ENCODE measurements at regions not wholly inside any gene's neighbourhood (a gene's known extent, or its start where the extent isn't known, plus 50 kb on each side); places are given as distances from the start of the nearest gene placed in this dataset.
A peak's percentile ranks its signal among the peaks of the same experiment; 100 is the strongest.

- Histone ChIP-seq H3K27me3 (ENCODE audit: insufficient read depth, low read length, poor library complexity, severe bottlenecking) (no peaks in the 10 kb centered on the region), H3K4me3 (ENCODE audit: low read length) (no peak overlapping the region), H3K36me3 (ENCODE audit: insufficient read depth, low read length) (no peaks in the 10 kb centered on the region), H3K9me3 (ENCODE audit: low read length) (no peaks in the 10 kb centered on the region), H3K4me1 (ENCODE audit: insufficient read depth, low read length) (no peaks in the 10 kb centered on the region), H3K27ac (ENCODE audit: low read depth, low read length) (no peak overlapping the region)
- H3K27me3 Mint-ChIP-seq = peaks cover 5 to 57% of the 10 kb centered on the region in 2 donors
- CTCF ChIA-PET = no interaction called here
- no peak overlapping the region for H3K27ac Mint-ChIP-seq
- H3K4me1 Mint-ChIP-seq = peaks cover 3 to 19% (median 12%) of the 10 kb centered on the region in 3 donors
- POLR2A ChIA-PET = no interaction called here
- no peak for DNase-seq
- H3K4me3 Mint-ChIP-seq = no peak overlapping the region
- H3K9me3 Mint-ChIP-seq = no peaks in the 10 kb centered on the region
- H3K36me3 Mint-ChIP-seq = peaks cover 0 to 4% (median 0%) of the 10 kb centered on the region in 3 donors
Observed at GRCh38 chr2:176492583-176492982, 223.3 kb downstream of the MTX2 start.

GRCh38 chr2:176493226-176493825 is 224.1 kb downstream of the MTX2 start:
- no peaks in the 10 kb centered on the region for H3K9me3 Mint-ChIP-seq

GRCh38 chr2:176493909-176494308 is 224.7 kb downstream of the MTX2 start:
- Histone ChIP-seq H3K4me1 (ENCODE audit: insufficient read depth, low read length) (no peaks in the 10 kb centered on the region), H3K9me3 (ENCODE audit: low read length) (no peaks in the 10 kb centered on the region), H3K27me3 (ENCODE audit: insufficient read depth, low read length, poor library complexity, severe bottlenecking) (no peaks in the 10 kb centered on the region), H3K36me3 (ENCODE audit: insufficient read depth, low read length) (no peaks in the 10 kb centered on the region), H3K4me3 (ENCODE audit: low read length) (no peak overlapping the region), H3K27ac (ENCODE audit: low read depth, low read length) (no peak overlapping the region)
- Mint-ChIP-seq H3K4me3 (no peak overlapping the region), H3K36me3 (no peaks in the 10 kb centered on the region), H3K9me3 (no peaks in the 10 kb centered on the region), H3K27ac (no peak overlapping the region), H3K27me3 (peaks cover 1 to 51% of the 10 kb centered on the region in 2 donors), H3K4me1 (peaks cover 3 to 19% (median 12%) of the 10 kb centered on the region in 3 donors)
- CTCF ChIA-PET = interaction anchor here (1.4 kb wide), 1 partner anchor 11 kb away, joined by 3 read pairs; no protein-coding TSS in a partner anchor
- POLR2A ChIA-PET = no interaction called here
- no peak for DNase-seq

More at GRCh38 chr2:176493226-176493825, 224.1 kb downstream of the MTX2 start:
- peak overlapping the region in 1 of 8 donors; percentile 38 for H3K27ac Mint-ChIP-seq
- no peak for DNase-seq
- Histone ChIP-seq H3K4me3 (ENCODE audit: low read length) (no peak overlapping the region), H3K27ac (ENCODE audit: low read depth, low read length) (no peak overlapping the region), H3K27me3 (ENCODE audit: insufficient read depth, low read length, poor library complexity, severe bottlenecking) (no peaks in the 10 kb centered on the region), H3K9me3 (ENCODE audit: low read length) (no peaks in the 10 kb centered on the region), H3K4me1 (ENCODE audit: insufficient read depth, low read length) (no peaks in the 10 kb centered on the region), H3K36me3 (ENCODE audit: insufficient read depth, low read length) (no peaks in the 10 kb centered on the region)
- ChIA-PET POLR2A (no interaction called here), CTCF (interaction anchor here (1.4 kb wide), 1 partner anchor 11 kb away, joined by 3 read pairs; no protein-coding TSS in a partner anchor)
- peaks cover 1 to 53% of the 10 kb centered on the region in 2 donors for H3K27me3 Mint-ChIP-seq
- peaks cover 3 to 19% (median 12%) of the 10 kb centered on the region in 3 donors for H3K4me1 Mint-ChIP-seq
- peak overlapping the region in 1 of 7 donors; percentile 9 for H3K4me3 Mint-ChIP-seq
- no peaks in the 10 kb centered on the region for H3K36me3 Mint-ChIP-seq

- ChIA-PET CTCF (no interaction called here), POLR2A (no interaction called here)
- H3K27ac Mint-ChIP-seq = no peak overlapping the region
- no peak overlapping the region for H3K27ac ChIP-seq (ENCODE audit: low read depth, low read length)
- no peaks in the 10 kb centered on the region for H3K36me3 ChIP-seq (ENCODE audit: insufficient read depth, low read length)
- DNase-seq = no peak
- H3K9me3 ChIP-seq (ENCODE audit: low read length) = no peaks in the 10 kb centered on the region
- H3K27me3 Mint-ChIP-seq = peaks cover 2 to 52% of the 10 kb centered on the region in 2 donors
- H3K27me3 ChIP-seq (ENCODE audit: insufficient read depth, low read length, poor library complexity, severe bottlenecking) = no peaks in the 10 kb centered on the region
- H3K4me3 ChIP-seq (ENCODE audit: low read length) = no peak overlapping the region
- no peaks in the 10 kb centered on the region for H3K36me3 Mint-ChIP-seq
- H3K4me1 Mint-ChIP-seq = peaks cover 3 to 19% (median 12%) of the 10 kb centered on the region in 3 donors
- H3K4me3 Mint-ChIP-seq = no peak overlapping the region
- no peaks in the 10 kb centered on the region for H3K9me3 Mint-ChIP-seq
- no peaks in the 10 kb centered on the region for H3K4me1 ChIP-seq (ENCODE audit: insufficient read depth, low read length)
Observed at GRCh38 chr2:176494949-176495353, 225.7 kb downstream of the MTX2 start.

GRCh38 chr2:176495826-176496225 is 226.6 kb downstream of the MTX2 start:
- Mint-ChIP-seq H3K4me3 (no peak overlapping the region), H3K9me3 (no peaks in the 10 kb centered on the region), H3K36me3 (no peaks in the 10 kb centered on the region), H3K27me3 (peaks cover 2 to 56% of the 10 kb centered on the region in 2 donors), H3K4me1 (peaks cover 3 to 19% (median 12%) of the 10 kb centered on the region in 3 donors), H3K27ac (no peak overlapping the region)
- Histone ChIP-seq H3K27ac (ENCODE audit: low read depth, low read length) (no peak overlapping the region), H3K36me3 (ENCODE audit: insufficient read depth, low read length) (no peaks in the 10 kb centered on the region), H3K4me1 (ENCODE audit: insufficient read depth, low read length) (no peaks in the 10 kb centered on the region), H3K27me3 (ENCODE audit: insufficient read depth, low read length, poor library complexity, severe bottlenecking) (no peaks in the 10 kb centered on the region), H3K4me3 (ENCODE audit: low read length) (no peak overlapping the region), H3K9me3 (ENCODE audit: low read length) (no peaks in the 10 kb centered on the region)
- CTCF ChIA-PET = no interaction called here
- POLR2A ChIA-PET = no interaction called here
- DNase-seq = no peak

GRCh38 chr2:176496761-176497160 is 227.5 kb downstream of the MTX2 start:
- Histone ChIP-seq H3K36me3 (ENCODE audit: insufficient read depth, low read length) (no peaks in the 10 kb centered on the region), H3K27me3 (ENCODE audit: insufficient read depth, low read length, poor library complexity, severe bottlenecking) (no peaks in the 10 kb centered on the region), H3K9me3 (ENCODE audit: low read length) (no peaks in the 10 kb centered on the region), H3K4me1 (ENCODE audit: insufficient read depth, low read length) (no peaks in the 10 kb centered on the region), H3K4me3 (ENCODE audit: low read length) (no peak overlapping the region), H3K27ac (ENCODE audit: low read depth, low read length) (no peak overlapping the region)
- ChIA-PET POLR2A (no interaction called here), CTCF (no interaction called here)
- no peak overlapping the region for H3K4me3 Mint-ChIP-seq
- DNase-seq = no peak
- peaks cover 7 to 56% of the 10 kb centered on the region in 2 donors for H3K27me3 Mint-ChIP-seq
- H3K4me1 Mint-ChIP-seq = peaks cover 0 to 10% (median 7%) of the 10 kb centered on the region in 3 donors
- H3K9me3 Mint-ChIP-seq = no peaks in the 10 kb centered on the region
- H3K36me3 Mint-ChIP-seq = peaks cover 0 to 2% (median 0%) of the 10 kb centered on the region in 3 donors
- H3K27ac Mint-ChIP-seq = no peak overlapping the region

- Mint-ChIP-seq H3K36me3 (peaks cover 0 to 2% (median 0%) of the 10 kb centered on the region in 3 donors), H3K27me3 (peaks cover 10 to 59% of the 10 kb centered on the region in 2 donors), H3K4me1 (no peaks in the 10 kb centered on the region), H3K9me3 (no peaks in the 10 kb centered on the region), H3K4me3 (no peak overlapping the region), H3K27ac (no peak overlapping the region)
- H3K4me1 ChIP-seq (ENCODE audit: insufficient read depth, low read length) = no peaks in the 10 kb centered on the region
- ChIA-PET POLR2A (no interaction called here), CTCF (no interaction called here)
- DNase-seq = no peak
- no peak overlapping the region for H3K27ac ChIP-seq (ENCODE audit: low read depth, low read length)
- H3K27me3 ChIP-seq (ENCODE audit: insufficient read depth, low read length, poor library complexity, severe bottlenecking) = no peaks in the 10 kb centered on the region
- no peak overlapping the region for H3K4me3 ChIP-seq (ENCODE audit: low read length)
- no peaks in the 10 kb centered on the region for H3K9me3 ChIP-seq (ENCODE audit: low read length)
- H3K36me3 ChIP-seq (ENCODE audit: insufficient read depth, low read length) = no peaks in the 10 kb centered on the region
Observed at GRCh38 chr2:176500901-176501300, 231.7 kb downstream of the MTX2 start.

- no peak overlapping the region for H3K4me3 Mint-ChIP-seq
Observed at GRCh38 chr2:176501617-176502016, 232.4 kb downstream of the MTX2 start.

More at GRCh38 chr2:176501617-176502016, 232.4 kb downstream of the MTX2 start:
- Mint-ChIP-seq H3K36me3 (peaks cover 0 to 2% (median 0%) of the 10 kb centered on the region in 3 donors), H3K9me3 (no peaks in the 10 kb centered on the region), H3K4me1 (no peaks in the 10 kb centered on the region), H3K27ac (no peak overlapping the region), H3K27me3 (peaks cover 10 to 54% of the 10 kb centered on the region in 2 donors)
- Histone ChIP-seq H3K9me3 (ENCODE audit: low read length) (no peaks in the 10 kb centered on the region), H3K27me3 (ENCODE audit: insufficient read depth, low read length, poor library complexity, severe bottlenecking) (no peaks in the 10 kb centered on the region), H3K27ac (ENCODE audit: low read depth, low read length) (no peak overlapping the region), H3K36me3 (ENCODE audit: insufficient read depth, low read length) (no peaks in the 10 kb centered on the region), H3K4me1 (ENCODE audit: insufficient read depth, low read length) (no peaks in the 10 kb centered on the region), H3K4me3 (ENCODE audit: low read length) (no peak overlapping the region)
- ChIA-PET CTCF (no interaction called here), POLR2A (no interaction called here)
- DNase-seq = no peak
